Peyer's patch (tissue), 4 donors: ENCODE measurements at regions not wholly inside any gene's neighbourhood (a gene's known extent, or its start where the extent isn't known, plus 50 kb on each side); places are given as distances from the start of the nearest gene placed in this dataset.

ENCODE experiments used
- DNase-seq, 3 donors: peaks; one replicate each; pipeline ENCODE4 v3.0.0-alpha.2; 2017 to 2019
- H3K27ac ChIP-seq, 4 donors: fragments of 200-600 bp; sonication (generic); one replicate each; pipeline ENCODE4 v1.5.1; 2016 to 2019
- H3K27me3 ChIP-seq, 2 donors: fragments of 200-600 bp; sonication (generic); one replicate each; pipeline ENCODE4 v1.5.1; 2019
- H3K36me3 ChIP-seq, 3 donors: fragments of 200-600 bp; sonication (generic); one replicate each; pipeline ENCODE4 v1.5.1; 2016 to 2019
- H3K4me1 ChIP-seq, 4 donors: fragments of 200-600 bp; sonication (generic); one replicate each; pipeline ENCODE4 v1.5.1; 2016 to 2019
- H3K4me3 ChIP-seq, 4 donors: fragments of 200-600 bp; sonication (generic); 1 replicate in 3 of 4; 2 replicates in 1 of 4; pipeline ENCODE4 v1.5.1; 2016 to 2019; ENCODE audit warnings: mild to moderate bottlenecking in 1 of 4
- H3K9me3 ChIP-seq, 4 donors: fragments of 200-600 bp; sonication (generic); one replicate each; pipeline ENCODE4 v1.5.1; 2016 to 2019; ENCODE audit warnings: mild to moderate bottlenecking in 1 of 4
- CTCF ChIP-seq, 6 experiments: fragments of 450-650 bp in 4 of 6; fragments of 200-600 bp in 2 of 6; sonication (generic) in 1 of 6; IDR thresholded peaks; one replicate each; pipeline ENCODE4 v1.5.1; 2017 to 2019; ENCODE audit warnings: antibody characterized with exemption in 6 of 6, mild to moderate bottlenecking in 3 of 6, moderate library complexity in 1 of 6
- POLR2A ChIP-seq, 2 donors: fragments of 450-650 bp; IDR thresholded peaks; one replicate each; pipeline ENCODE4 v1.5.1; 2017; ENCODE audit warnings: antibody characterized with exemption in 2 of 2, mild to moderate bottlenecking in 2 of 2, moderate library complexity in 2 of 2

- Histone ChIP-seq H3K4me3 (no peak overlapping the region), H3K27ac (no peak overlapping the region), H3K36me3 (no peaks in the 10 kb centered on the region), H3K4me1 (no peaks in the 10 kb centered on the region), H3K9me3 (no peaks in the 10 kb centered on the region), H3K27me3 (no peaks in the 10 kb centered on the region)
- TF ChIP-seq POLR2A (IDR thresholded peaks at IDR 0.05) (no peak), CTCF (IDR thresholded peaks at IDR 0.05) (no peak)
- no peak for DNase-seq
Observed at GRCh38 chr4:78691971-78692821, 84.0 kb upstream of the BMP2K start.

- Histone ChIP-seq H3K27me3 (no peaks in the 10 kb centered on the region), H3K4me3 (no peak overlapping the region), H3K27ac (no peak overlapping the region), H3K4me1 (no peaks in the 10 kb centered on the region), H3K9me3 (no peaks in the 10 kb centered on the region), H3K36me3 (no peaks in the 10 kb centered on the region)
- DNase-seq, result no peak
- TF ChIP-seq POLR2A (IDR thresholded peaks at IDR 0.05) (no peak), CTCF (IDR thresholded peaks at IDR 0.05) (no peak)
Observed at GRCh38 chr4:78692822-78693170, 83.4 kb upstream of the BMP2K start.

GRCh38 chr4:78693777-78694456 is 82.2 kb upstream of the BMP2K start:
- no peak overlapping the region for H3K27ac ChIP-seq

DNA sequence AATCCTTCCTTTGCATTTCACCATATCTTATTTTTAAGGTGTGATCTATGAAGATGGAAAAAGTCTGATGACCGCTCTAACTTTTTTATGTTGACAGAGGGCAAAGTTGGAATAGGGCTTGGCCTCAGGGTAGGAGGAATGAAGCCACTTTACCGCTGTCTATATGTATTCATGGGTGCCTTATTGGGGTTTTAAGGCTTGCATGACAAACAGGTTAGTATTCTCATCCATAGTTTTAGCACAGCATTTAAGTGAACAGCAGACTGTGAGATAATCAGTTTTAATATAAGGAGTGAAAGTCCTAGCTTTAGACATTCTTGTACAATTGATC is 81.7 kb upstream of the BMP2K start:
- Histone ChIP-seq H3K4me1 (no peaks in the 10 kb centered on the region), H3K27ac (no peak overlapping the region), H3K36me3 (no peaks in the 10 kb centered on the region), H3K4me3 (no peak overlapping the region), H3K9me3 (no peaks in the 10 kb centered on the region), H3K27me3 (no peaks in the 10 kb centered on the region)
- DNase-seq, result no peak
- TF ChIP-seq POLR2A (IDR thresholded peaks at IDR 0.05) (no peak), CTCF (IDR thresholded peaks at IDR 0.05) (no peak)

More at GRCh38 chr4:78693777-78694456, 82.2 kb upstream of the BMP2K start:
- Histone ChIP-seq H3K4me3 (no peak overlapping the region), H3K36me3 (no peaks in the 10 kb centered on the region), H3K27me3 (no peaks in the 10 kb centered on the region), H3K4me1 (no peaks in the 10 kb centered on the region), H3K9me3 (no peaks in the 10 kb centered on the region)
- TF ChIP-seq POLR2A (IDR thresholded peaks at IDR 0.05) (no peak), CTCF (IDR thresholded peaks at IDR 0.05) (no peak)
- no peak for DNase-seq

- no peak for DNase-seq
- TF ChIP-seq CTCF (IDR thresholded peaks at IDR 0.05) (no peak), POLR2A (IDR thresholded peaks at IDR 0.05) (no peak)
- H3K27ac ChIP-seq, result no peak overlapping the region
- H3K4me1 ChIP-seq, result no peaks in the 10 kb centered on the region
- no peaks in the 10 kb centered on the region for H3K27me3 ChIP-seq
- no peaks in the 10 kb centered on the region for H3K36me3 ChIP-seq
- no peak overlapping the region for H3K4me3 ChIP-seq
- no peaks in the 10 kb centered on the region for H3K9me3 ChIP-seq
Observed at GRCh38 chr4:78695910-78696309, 80.2 kb upstream of the BMP2K start.
